ENCODE measurements at regions not wholly inside any gene's neighbourhood (a gene's known extent, or its start where the extent isn't known, plus 50 kb on each side); places are given as distances from the start of the nearest gene placed in this dataset.

DNA sequence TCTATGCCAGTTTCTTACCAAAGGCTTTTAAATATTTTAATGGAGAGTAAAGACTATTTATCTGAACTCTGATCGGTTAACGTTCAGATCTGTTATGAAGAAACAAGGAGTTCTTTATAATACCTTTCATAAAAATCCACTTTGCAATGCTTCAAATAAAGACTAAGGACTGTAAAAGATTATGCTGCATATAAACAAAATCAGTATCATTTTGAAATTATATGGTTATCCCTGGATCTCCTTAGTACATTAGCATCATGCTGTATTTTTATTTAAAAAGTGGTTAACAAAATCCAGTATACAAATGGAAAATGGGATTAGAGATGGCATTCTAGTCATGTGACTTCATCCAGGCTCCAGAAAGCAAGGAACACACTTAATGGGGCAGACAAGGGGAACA lies 386.8 kb downstream of the LMO4 start:
- TF ChIP-seq CTCF (IDR thresholded peaks at IDR 0.05 in 4 of 5, conservative IDR thresholded peaks at IDR 0.05 in 1 of 5) (no peak), POLR2A (IDR thresholded peaks at IDR 0.05) (no peak)

Measured in gastrocnemius medialis (tissue), 4 donors.